ENCODE measurements at regions not wholly inside any gene's neighbourhood (a gene's known extent, or its start where the extent isn't known, plus 50 kb on each side); places are given as distances from the start of the nearest gene placed in this dataset.
A peak's percentile ranks its signal among the peaks of the same experiment; 100 is the strongest.

GRCh38 chr11:114827736-114828135 is 149.4 kb downstream of the NXPE2 start:
- DNase-seq: no peak
- H3K4me3 ChIP-seq (ENCODE audit: low read depth, low read length): no peak overlapping the region
- peaks cover 6% of the 10 kb centered on the region for H3K9me3 ChIP-seq (ENCODE audit: severe bottlenecking)
- H3K36me3 ChIP-seq: no peaks in the 10 kb centered on the region
- no peaks in the 10 kb centered on the region for H3K27me3 ChIP-seq (ENCODE audit: insufficient read depth, low read depth, severe bottlenecking)
- H3K27ac ChIP-seq: no peak overlapping the region
- no peak for TF ChIP-seq CTCF (IDR thresholded peaks at IDR 0.05; ENCODE audit: low read depth, low read length)

- Histone ChIP-seq H3K9me3 (ENCODE audit: severe bottlenecking) (no peaks in the 10 kb centered on the region), H3K4me3 (ENCODE audit: low read depth, low read length) (no peak overlapping the region), H3K36me3 (no peaks in the 10 kb centered on the region), H3K27me3 (ENCODE audit: insufficient read depth, low read depth, severe bottlenecking) (no peaks in the 10 kb centered on the region), H3K27ac (no peak overlapping the region)
- DNase-seq: no peak
- TF ChIP-seq CTCF (IDR thresholded peaks at IDR 0.05; ENCODE audit: low read depth, low read length): no peak
Measured at GRCh38 chr11:114832532-114833125, 154.3 kb downstream of the NXPE2 start.

GRCh38 chr11:114836161-114836560 is 157.8 kb downstream of the NXPE2 start:
- no peak overlapping the region for H3K4me3 ChIP-seq (ENCODE audit: low read depth, low read length)
- no peak for TF ChIP-seq CTCF (IDR thresholded peaks at IDR 0.05; ENCODE audit: low read depth, low read length)
- no peak for DNase-seq
- peaks cover 4% of the 10 kb centered on the region for H3K9me3 ChIP-seq (ENCODE audit: severe bottlenecking)
- H3K27ac ChIP-seq: no peak overlapping the region
- no peaks in the 10 kb centered on the region for H3K27me3 ChIP-seq (ENCODE audit: insufficient read depth, low read depth, severe bottlenecking)
- H3K36me3 ChIP-seq: no peaks in the 10 kb centered on the region

- H3K27ac ChIP-seq: peak overlapping the region; percentile 79
- no peaks in the 10 kb centered on the region for H3K9me3 ChIP-seq (ENCODE audit: severe bottlenecking)
- no peak overlapping the region for H3K4me3 ChIP-seq (ENCODE audit: low read depth, low read length)
- TF ChIP-seq CTCF (IDR thresholded peaks at IDR 0.05; ENCODE audit: low read depth, low read length): no peak
- DNase-seq: no peak
- H3K36me3 ChIP-seq: no peaks in the 10 kb centered on the region
- H3K27me3 ChIP-seq (ENCODE audit: insufficient read depth, low read depth, severe bottlenecking): no peaks in the 10 kb centered on the region
Measured at GRCh38 chr11:114844896-114845295, 166.6 kb downstream of the NXPE2 start.

GRCh38 chr11:114845766-114846415 is 167.6 kb downstream of the NXPE2 start:
- Histone ChIP-seq H3K4me3 (ENCODE audit: low read depth, low read length) (no peak overlapping the region), H3K36me3 (no peaks in the 10 kb centered on the region), H3K27me3 (ENCODE audit: insufficient read depth, low read depth, severe bottlenecking) (no peaks in the 10 kb centered on the region), H3K27ac (peak overlapping the region; percentile 79), H3K9me3 (ENCODE audit: severe bottlenecking) (no peaks in the 10 kb centered on the region)
- TF ChIP-seq CTCF (IDR thresholded peaks at IDR 0.05; ENCODE audit: low read depth, low read length): no peak
- peak; percentile 68 for DNase-seq

- Histone ChIP-seq H3K36me3 (no peaks in the 10 kb centered on the region), H3K27ac (peak overlapping the region; percentile 79), H3K9me3 (ENCODE audit: severe bottlenecking) (no peaks in the 10 kb centered on the region), H3K4me3 (ENCODE audit: low read depth, low read length) (no peak overlapping the region), H3K27me3 (ENCODE audit: insufficient read depth, low read depth, severe bottlenecking) (no peaks in the 10 kb centered on the region)
- TF ChIP-seq CTCF (IDR thresholded peaks at IDR 0.05; ENCODE audit: low read depth, low read length): peak; percentile 81
- DNase-seq: peak; percentile 89
Measured at GRCh38 chr11:114846416-114846791, 168.1 kb downstream of the NXPE2 start.

Measured in WERI-Rb-1 (cell line).